ENCODE measurements at regions not wholly inside any gene's neighbourhood (a gene's known extent, or its start where the extent isn't known, plus 50 kb on each side); places are given as distances from the start of the nearest gene placed in this dataset.

- DNase-seq (no peak), ATAC-seq (no peak)
- Histone ChIP-seq H3K4me1 (ENCODE audit: control insufficient read depth, insufficient read depth, low read length) (no peaks in the 10 kb centered on the region), H3K27ac (ENCODE audit: low read length) (no peak overlapping the region), H3K9me3 (ENCODE audit: control insufficient read depth, low read length) (no peaks in the 10 kb centered on the region), H3K4me3 (ENCODE audit: low read length) (no peak overlapping the region), H3K27me3 (ENCODE audit: control insufficient read depth, insufficient read depth) (no peaks in the 10 kb centered on the region)
- intact Hi-C loops (cut with DNase I), result no loop called here
- 94% methylated on average over 6 of the region's 6 CpGs for WGBS
Measured at GRCh38 chr2:12657560-12657959, 59.2 kb upstream of the TRIB2 start.

- ATAC-seq (no peak), DNase-seq (no peak)
- WGBS, result 97% methylated on average over 3 of the region's 3 CpGs
- H3K4me1 ChIP-seq (ENCODE audit: control insufficient read depth, insufficient read depth, low read length), result peaks cover 2% of the 10 kb centered on the region
- H3K9me3 ChIP-seq (ENCODE audit: control insufficient read depth, low read length), result no peaks in the 10 kb centered on the region
- no peaks in the 10 kb centered on the region for H3K27me3 ChIP-seq (ENCODE audit: control insufficient read depth, insufficient read depth)
- H3K27ac ChIP-seq (ENCODE audit: low read length), result no peak overlapping the region
- H3K4me3 ChIP-seq (ENCODE audit: low read length), result no peak overlapping the region
- intact Hi-C loops (cut with DNase I), result no loop called here
Measured at GRCh38 chr2:12658310-12658945, 58.3 kb upstream of the TRIB2 start.

- ATAC-seq, result no peak
- WGBS, result 93% methylated on average over 1 of the region's 1 CpG
Measured at GRCh38 chr2:12661489-12661888, 55.2 kb upstream of the TRIB2 start.

GRCh38 chr2:12663306-12664037, 53.3 kb upstream of the TRIB2 start:
- peak; percentile 91 to 93 for ATAC-seq
- WGBS, result 40% methylated on average over 11 of the region's 11 CpGs
- H3K9me3 ChIP-seq (ENCODE audit: control insufficient read depth, low read length), result no peaks in the 10 kb centered on the region
- no peaks in the 10 kb centered on the region for H3K27me3 ChIP-seq (ENCODE audit: control insufficient read depth, insufficient read depth)
- H3K4me3 ChIP-seq (ENCODE audit: low read length), result no peak overlapping the region
- peak overlapping the region; percentile 81 for H3K27ac ChIP-seq (ENCODE audit: low read length)
- H3K4me1 ChIP-seq (ENCODE audit: control insufficient read depth, insufficient read depth, low read length), result peaks cover 2% of the 10 kb centered on the region
- DNase-seq, result peak in 1 of 3 donors; percentile 71
- intact Hi-C loops (cut with DNase I), result no loop called here

More at GRCh38 chr2:12661489-12661888, 55.2 kb upstream of the TRIB2 start:
- no peak for DNase-seq
- intact Hi-C loops (cut with DNase I), result no loop called here
- no peaks in the 10 kb centered on the region for H3K27me3 ChIP-seq (ENCODE audit: control insufficient read depth, insufficient read depth)
- no peak overlapping the region for H3K27ac ChIP-seq (ENCODE audit: low read length)
- no peak overlapping the region for H3K4me3 ChIP-seq (ENCODE audit: low read length)
- H3K9me3 ChIP-seq (ENCODE audit: control insufficient read depth, low read length), result no peaks in the 10 kb centered on the region
- H3K4me1 ChIP-seq (ENCODE audit: control insufficient read depth, insufficient read depth, low read length), result peaks cover 2% of the 10 kb centered on the region

GRCh38 chr2:12665334-12665733, 51.4 kb upstream of the TRIB2 start:
- intact Hi-C loops (cut with DNase I), result no loop called here
- Histone ChIP-seq H3K27me3 (ENCODE audit: control insufficient read depth, insufficient read depth) (no peaks in the 10 kb centered on the region), H3K9me3 (ENCODE audit: control insufficient read depth, low read length) (no peaks in the 10 kb centered on the region), H3K4me3 (ENCODE audit: low read length) (no peak overlapping the region), H3K27ac (ENCODE audit: low read length) (peak overlapping the region; percentile 38), H3K4me1 (ENCODE audit: control insufficient read depth, insufficient read depth, low read length) (peaks cover 2% of the 10 kb centered on the region)
- DNase-seq (no peak), ATAC-seq (peak; percentile 75 to 94)

GRCh38 chr2:12666445-12666844, 50.3 kb upstream of the TRIB2 start:
- Histone ChIP-seq H3K27me3 (ENCODE audit: control insufficient read depth, insufficient read depth) (no peaks in the 10 kb centered on the region), H3K4me3 (ENCODE audit: low read length) (no peak overlapping the region), H3K27ac (ENCODE audit: low read length) (no peak overlapping the region), H3K4me1 (ENCODE audit: control insufficient read depth, insufficient read depth, low read length) (peaks cover 2% of the 10 kb centered on the region), H3K9me3 (ENCODE audit: control insufficient read depth, low read length) (no peaks in the 10 kb centered on the region)
- DNase-seq (no peak), ATAC-seq (no peak)
- intact Hi-C loops (cut with DNase I), result no loop called here

Small RNA genes lying in the stretch of these regions (microRNA-seq; reads per million reads assigned to microRNA genes)
- 0 reads per million in 2 donors for gene MIR3681
